AG09319 (cell line): ENCODE measurements at regions not wholly inside any gene's neighbourhood (a gene's known extent, or its start where the extent isn't known, plus 50 kb on each side); places are given as distances from the start of the nearest gene placed in this dataset.

ENCODE experiments used
- DNase-seq: peaks from one replicate; pipeline ENCODE4 v3.0.0-alpha.2; 2010; ENCODE audit warnings: low read depth; ENCODE audit errors: extremely low read depth
- TF ChIP-seq, protein P1 (sequence below): IDR thresholded peaks from 2 replicates; pipeline ENCODE4 v1.5.1; 2011; ENCODE audit warnings: low read depth, mild to moderate bottlenecking, inconsistent platforms, low read length, moderate library complexity

- TF ChIP-seq, protein P1, sequence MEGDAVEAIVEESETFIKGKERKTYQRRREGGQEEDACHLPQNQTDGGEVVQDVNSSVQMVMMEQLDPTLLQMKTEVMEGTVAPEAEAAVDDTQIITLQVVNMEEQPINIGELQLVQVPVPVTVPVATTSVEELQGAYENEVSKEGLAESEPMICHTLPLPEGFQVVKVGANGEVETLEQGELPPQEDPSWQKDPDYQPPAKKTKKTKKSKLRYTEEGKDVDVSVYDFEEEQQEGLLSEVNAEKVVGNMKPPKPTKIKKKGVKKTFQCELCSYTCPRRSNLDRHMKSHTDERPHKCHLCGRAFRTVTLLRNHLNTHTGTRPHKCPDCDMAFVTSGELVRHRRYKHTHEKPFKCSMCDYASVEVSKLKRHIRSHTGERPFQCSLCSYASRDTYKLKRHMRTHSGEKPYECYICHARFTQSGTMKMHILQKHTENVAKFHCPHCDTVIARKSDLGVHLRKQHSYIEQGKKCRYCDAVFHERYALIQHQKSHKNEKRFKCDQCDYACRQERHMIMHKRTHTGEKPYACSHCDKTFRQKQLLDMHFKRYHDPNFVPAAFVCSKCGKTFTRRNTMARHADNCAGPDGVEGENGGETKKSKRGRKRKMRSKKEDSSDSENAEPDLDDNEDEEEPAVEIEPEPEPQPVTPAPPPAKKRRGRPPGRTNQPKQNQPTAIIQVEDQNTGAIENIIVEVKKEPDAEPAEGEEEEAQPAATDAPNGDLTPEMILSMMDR: no peak
- no peak for DNase-seq
Measured at GRCh38 chr20:60064554-60065196, 106.5 kb downstream of the CDH26 start.

DNA sequence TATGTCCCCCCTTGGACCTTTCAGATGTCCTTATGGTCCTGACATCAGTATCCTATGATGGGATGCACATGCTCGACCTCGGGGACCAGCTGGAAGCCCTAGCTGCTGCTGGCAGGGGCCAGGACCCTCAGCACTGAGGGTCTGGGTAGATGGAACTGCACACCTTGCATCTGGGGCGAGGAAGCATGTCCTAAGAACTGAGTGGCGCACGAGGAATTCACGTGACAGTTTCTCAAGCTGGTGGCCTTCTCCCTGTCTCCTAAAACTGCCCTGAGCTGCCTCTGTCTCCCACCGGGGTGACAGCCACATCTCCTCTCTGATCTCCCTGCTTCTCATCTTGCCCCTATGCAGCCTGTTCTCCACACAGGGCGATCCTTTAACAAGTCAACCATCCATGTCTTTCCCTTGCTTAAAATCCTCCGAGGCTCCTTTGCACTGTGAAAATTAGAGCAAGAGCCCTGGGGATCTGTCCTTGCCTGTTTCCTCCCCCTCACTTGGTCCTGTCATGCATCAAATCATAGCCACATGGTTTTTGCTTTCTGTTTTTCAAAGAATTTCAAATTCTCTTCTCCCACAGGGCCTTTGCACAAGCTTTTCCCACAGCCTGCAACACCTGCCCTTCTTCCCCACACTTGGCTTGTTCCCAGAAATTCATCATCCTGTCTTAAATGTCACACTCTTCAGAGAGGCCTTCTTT, 107.7 kb downstream of the CDH26 start:
- TF ChIP-seq, protein P1: no peak
- DNase-seq: no peak

GRCh38 chr20:60066438-60066823, 108.2 kb downstream of the CDH26 start:
- no peak for DNase-seq
- TF ChIP-seq, protein P1: no peak

GRCh38 chr20:60068509-60068908, 110.3 kb downstream of the CDH26 start:
- no peak for DNase-seq

GRCh38 chr20:60069656-60070055, 111.4 kb downstream of the CDH26 start:
- TF ChIP-seq, protein P1: no peak
- no peak for DNase-seq

More at GRCh38 chr20:60068509-60068908, 110.3 kb downstream of the CDH26 start:
- TF ChIP-seq, protein P1: no peak

DNA sequence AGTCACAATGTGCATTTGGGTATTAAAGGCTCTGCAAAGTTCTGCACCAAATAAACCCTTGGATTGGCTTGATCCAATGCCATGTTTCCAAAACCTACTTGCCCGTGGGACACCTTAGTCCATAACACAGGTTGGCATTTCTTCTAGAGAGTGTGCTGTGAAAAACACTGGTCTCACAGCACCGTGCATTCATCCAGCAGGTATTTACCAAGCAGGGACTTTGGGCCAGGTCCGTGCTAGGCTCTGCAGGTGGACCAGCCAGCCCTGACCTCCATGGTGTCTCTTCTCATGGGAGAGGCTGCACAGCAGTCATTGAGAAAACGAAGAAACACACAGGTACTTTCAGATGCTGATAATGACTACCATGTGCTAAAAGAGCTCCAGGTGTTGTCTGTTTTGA, 112.6 kb downstream of the CDH26 start:
- no peak for DNase-seq
- TF ChIP-seq, protein P1: no peak

DNA sequence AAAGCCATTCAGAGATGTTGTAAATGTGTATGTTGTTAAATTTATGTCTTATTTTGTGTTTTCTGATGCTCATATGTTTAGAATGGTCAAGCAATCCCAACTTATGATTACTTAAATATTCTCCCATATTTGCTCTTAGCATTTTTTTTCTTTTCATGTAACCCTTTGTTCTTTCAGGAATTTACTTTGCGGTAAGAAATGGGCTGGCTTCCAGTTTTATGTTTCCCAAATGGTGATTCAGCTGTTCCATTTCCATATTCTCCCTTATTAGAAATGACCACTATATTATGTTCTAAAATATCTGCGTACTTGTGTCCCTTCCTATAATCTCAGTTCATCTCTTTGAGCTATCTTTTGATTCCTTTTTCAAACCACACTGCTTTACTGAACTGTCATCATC, 113.7 kb downstream of the CDH26 start:
- no peak for DNase-seq

More for the DNA sequence above, 113.7 kb downstream of the CDH26 start:
- TF ChIP-seq, protein P1: no peak
